ENCODE measurements at regions not wholly inside any gene's neighbourhood (a gene's known extent, or its start where the extent isn't known, plus 50 kb on each side); places are given as distances from the start of the nearest gene placed in this dataset.

DNA sequence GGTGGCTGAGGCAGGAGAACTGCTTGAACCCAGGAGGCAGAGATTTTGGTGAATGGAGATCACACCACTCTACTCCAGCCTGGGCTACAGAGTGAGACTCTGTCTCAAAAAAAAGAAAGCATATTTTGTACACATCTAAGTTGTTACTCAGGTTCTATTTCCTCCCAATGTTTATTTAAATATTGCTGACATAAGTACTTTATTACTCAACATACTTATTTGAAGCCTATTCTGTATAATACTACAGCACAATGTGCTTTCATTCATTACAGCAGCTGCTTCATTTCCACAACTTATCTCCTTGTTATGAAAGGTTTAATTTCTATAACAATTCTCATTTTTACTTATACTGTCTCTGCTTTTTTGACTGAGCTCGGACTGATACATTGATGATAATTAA lies 495.7 kb downstream of the SLITRK1 start:
- intact Hi-C loops (cut with micrococcal nuclease; ENCODE audit: unreplicated experiment), result no loop called here
- H3K4me3 ChIP-seq (ENCODE audit: low read depth, low read length, poor library complexity, severe bottlenecking), result no peak overlapping the region
- no peaks in the 10 kb centered on the region for H3K4me1 ChIP-seq (ENCODE audit: insufficient read depth, low read length, poor library complexity, severe bottlenecking)
- H3K9me3 ChIP-seq (ENCODE audit: low read length), result no peaks in the 10 kb centered on the region
- CTCF ChIA-PET (ENCODE audit: unreplicated experiment), result no interaction called here
- no peak overlapping the region for H2AFZ ChIP-seq (ENCODE audit: low read length)
- DNase-seq (ENCODE audit: low spot score), result no peak
- no peaks in the 10 kb centered on the region for H4K20me1 ChIP-seq (ENCODE audit: insufficient read depth, low read length)
- H3K9me2 ChIP-seq (ENCODE audit: insufficient read depth, low read length), result no peaks in the 10 kb centered on the region
- POLR2A ChIA-PET, result no interaction called here
- BruUV-seq (replicated peaks), result no TSS peak
- no peaks in the 10 kb centered on the region for H3K36me3 ChIP-seq (ENCODE audit: insufficient read depth, low read length)
- no peak overlapping the region for H3K4me2 ChIP-seq (ENCODE audit: low read length)
- H3K79me2 ChIP-seq (ENCODE audit: insufficient read depth, low read depth, low read length), result no peaks in the 10 kb centered on the region
- no peak overlapping the region for H3K27ac ChIP-seq (ENCODE audit: low read depth, low read length, poor library complexity, severe bottlenecking)
- TF ChIP-seq, protein P1, sequence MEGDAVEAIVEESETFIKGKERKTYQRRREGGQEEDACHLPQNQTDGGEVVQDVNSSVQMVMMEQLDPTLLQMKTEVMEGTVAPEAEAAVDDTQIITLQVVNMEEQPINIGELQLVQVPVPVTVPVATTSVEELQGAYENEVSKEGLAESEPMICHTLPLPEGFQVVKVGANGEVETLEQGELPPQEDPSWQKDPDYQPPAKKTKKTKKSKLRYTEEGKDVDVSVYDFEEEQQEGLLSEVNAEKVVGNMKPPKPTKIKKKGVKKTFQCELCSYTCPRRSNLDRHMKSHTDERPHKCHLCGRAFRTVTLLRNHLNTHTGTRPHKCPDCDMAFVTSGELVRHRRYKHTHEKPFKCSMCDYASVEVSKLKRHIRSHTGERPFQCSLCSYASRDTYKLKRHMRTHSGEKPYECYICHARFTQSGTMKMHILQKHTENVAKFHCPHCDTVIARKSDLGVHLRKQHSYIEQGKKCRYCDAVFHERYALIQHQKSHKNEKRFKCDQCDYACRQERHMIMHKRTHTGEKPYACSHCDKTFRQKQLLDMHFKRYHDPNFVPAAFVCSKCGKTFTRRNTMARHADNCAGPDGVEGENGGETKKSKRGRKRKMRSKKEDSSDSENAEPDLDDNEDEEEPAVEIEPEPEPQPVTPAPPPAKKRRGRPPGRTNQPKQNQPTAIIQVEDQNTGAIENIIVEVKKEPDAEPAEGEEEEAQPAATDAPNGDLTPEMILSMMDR (conservative IDR thresholded peaks at IDR 0.05; ENCODE audit: low read length), result no peak
- no peak for TF ChIP-seq EZH2phosphoT487 (IDR thresholded peaks at IDR 0.05; ENCODE audit: borderline replicate concordance, low read depth, low read length)

DNA sequence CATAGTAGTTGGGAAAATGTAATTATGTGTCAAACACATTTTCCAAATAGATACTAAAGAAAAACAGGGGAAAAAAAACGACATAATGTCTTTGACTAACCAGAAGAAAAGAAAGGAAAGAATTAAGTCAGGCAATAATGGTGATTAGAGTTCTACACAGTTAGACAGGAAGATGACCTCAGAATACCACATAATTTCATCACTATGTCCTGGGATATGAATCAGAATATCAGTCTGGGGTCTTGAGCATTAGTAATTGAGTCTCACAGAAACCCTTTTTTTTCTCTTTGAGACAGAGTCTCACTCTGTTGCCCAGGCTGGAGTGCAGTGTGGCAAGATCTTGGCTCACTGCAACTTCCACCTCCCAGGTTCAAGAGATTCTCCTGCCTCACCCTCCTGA lies 503.4 kb downstream of the SLITRK1 start:
- POLR2A ChIA-PET, result no interaction called here
- Histone ChIP-seq H3K4me2 (ENCODE audit: low read length) (no peak overlapping the region), H3K9me2 (ENCODE audit: insufficient read depth, low read length) (no peaks in the 10 kb centered on the region), H3K36me3 (ENCODE audit: insufficient read depth, low read length) (no peaks in the 10 kb centered on the region), H3K79me2 (ENCODE audit: insufficient read depth, low read depth, low read length) (no peaks in the 10 kb centered on the region; the same call in 1 of the 2 replicates), H3K4me3 (ENCODE audit: low read depth, low read length, poor library complexity, severe bottlenecking) (no peak overlapping the region), H2AFZ (ENCODE audit: low read length) (no peak overlapping the region), H4K20me1 (ENCODE audit: insufficient read depth, low read length) (no peaks in the 10 kb centered on the region), H3K4me1 (ENCODE audit: insufficient read depth, low read length, poor library complexity, severe bottlenecking) (no peaks in the 10 kb centered on the region), H3K9me3 (ENCODE audit: low read length) (no peaks in the 10 kb centered on the region), H3K27ac (ENCODE audit: low read depth, low read length, poor library complexity, severe bottlenecking) (no peak overlapping the region)
- BruUV-seq (replicated peaks), result no TSS peak
- TF ChIP-seq, protein P1 (conservative IDR thresholded peaks at IDR 0.05; ENCODE audit: low read length), result no peak
- no peak for TF ChIP-seq EZH2phosphoT487 (IDR thresholded peaks at IDR 0.05; ENCODE audit: borderline replicate concordance, low read depth, low read length)
- DNase-seq (ENCODE audit: low spot score), result no peak
- intact Hi-C loops (cut with micrococcal nuclease; ENCODE audit: unreplicated experiment), result no loop called here
- CTCF ChIA-PET (ENCODE audit: unreplicated experiment), result no interaction called here

DNA sequence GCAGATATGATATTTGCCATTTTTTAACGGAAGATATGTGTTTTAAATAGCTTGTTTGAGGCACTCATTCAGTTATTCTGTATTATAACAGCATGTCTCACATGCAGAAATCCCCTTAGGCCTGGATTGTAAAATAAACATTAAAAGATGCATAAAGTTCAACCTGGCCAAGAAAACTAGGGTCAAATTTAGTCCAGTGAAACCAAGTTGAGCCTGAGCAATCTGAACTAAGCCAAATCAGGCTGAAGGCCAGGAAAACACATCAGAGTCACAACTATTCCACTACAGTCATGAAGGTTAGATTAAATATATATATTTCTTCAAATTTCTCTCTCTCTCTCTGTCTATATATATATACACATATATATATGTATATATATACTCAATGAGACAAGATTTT lies 504.8 kb downstream of the SLITRK1 start:
- H3K9me3 ChIP-seq (ENCODE audit: low read length), result no peaks in the 10 kb centered on the region
- intact Hi-C loops (cut with micrococcal nuclease; ENCODE audit: unreplicated experiment), result no loop called here
- CTCF ChIA-PET (ENCODE audit: unreplicated experiment), result no interaction called here
- no peak overlapping the region for H3K4me2 ChIP-seq (ENCODE audit: low read length)
- H3K4me1 ChIP-seq (ENCODE audit: insufficient read depth, low read length, poor library complexity, severe bottlenecking), result no peaks in the 10 kb centered on the region
- no peaks in the 10 kb centered on the region for H3K36me3 ChIP-seq (ENCODE audit: insufficient read depth, low read length)
- TF ChIP-seq, protein P1 (conservative IDR thresholded peaks at IDR 0.05; ENCODE audit: low read length), result no peak
- no peak for TF ChIP-seq EZH2phosphoT487 (IDR thresholded peaks at IDR 0.05; ENCODE audit: borderline replicate concordance, low read depth, low read length)
- H2AFZ ChIP-seq (ENCODE audit: low read length), result no peak overlapping the region
- BruUV-seq (replicated peaks), result no TSS peak
- no peaks in the 10 kb centered on the region for H4K20me1 ChIP-seq (ENCODE audit: insufficient read depth, low read length)
- no peak overlapping the region for H3K27ac ChIP-seq (ENCODE audit: low read depth, low read length, poor library complexity, severe bottlenecking)
- no peak for DNase-seq (ENCODE audit: low spot score)
- no peak overlapping the region for H3K4me3 ChIP-seq (ENCODE audit: low read depth, low read length, poor library complexity, severe bottlenecking)
- no peaks in the 10 kb centered on the region; the same call in 1 of the 2 replicates for H3K79me2 ChIP-seq (ENCODE audit: insufficient read depth, low read depth, low read length)
- POLR2A ChIA-PET, result no interaction called here
- H3K9me2 ChIP-seq (ENCODE audit: insufficient read depth, low read length), result no peaks in the 10 kb centered on the region
